Activated T-helper 2 cell treated with anti-CD3 and anti-CD28 coated beads, Interferon-gamma antibody, Interleukin-2, Interleukin-4, amounts not matched to agents 10 μg/mL and 5 μg/mL and 100 μg/mL, durations not matched to agents 14 hours and 24 hours and 36 hours (primary cell): ENCODE measurements at regions not wholly inside any gene's neighbourhood (a gene's known extent, or its start where the extent isn't known, plus 50 kb on each side); places are given as distances from the start of the nearest gene placed in this dataset.
"Not testable (repeated sequence)": the region's sequence is repeated elsewhere in the genome, so short reads cannot be mapped to it uniquely, and the experiment has no call there.

ENCODE experiments used
- DNase-seq: peaks from one replicate; pipeline ENCODE4 v3.0.0; 2021; ENCODE audit warnings: low spot score
- H3K27ac Mint-ChIP-seq: one replicate; pipeline ENCODE4 v1.8.0; 2021; ENCODE audit warnings: mixed read lengths
- H3K27me3 Mint-ChIP-seq: one replicate; pipeline ENCODE4 v1.8.0; 2021; ENCODE audit warnings: low read depth, mixed read lengths
- H3K36me3 Mint-ChIP-seq: one replicate; pipeline ENCODE4 v1.8.0; 2021; ENCODE audit warnings: low read depth, mixed read lengths
- H3K4me1 Mint-ChIP-seq: one replicate; pipeline ENCODE4 v1.8.0; 2021; ENCODE audit warnings: low read depth, mixed read lengths
- H3K4me3 Mint-ChIP-seq: one replicate; pipeline ENCODE4 v1.8.0; 2021; ENCODE audit warnings: low read depth, mild to moderate bottlenecking, moderate library complexity, mixed read lengths
- H3K9me3 Mint-ChIP-seq: one replicate; pipeline ENCODE4 v1.8.0; 2021; ENCODE audit warnings: mixed read lengths
- intact Hi-C: fragments of 100-400 bp; cut with micrococcal nuclease; formaldehyde crosslinking; loops from one replicate; pipeline ENCODE4 v1.15.1; 2023

DNA sequence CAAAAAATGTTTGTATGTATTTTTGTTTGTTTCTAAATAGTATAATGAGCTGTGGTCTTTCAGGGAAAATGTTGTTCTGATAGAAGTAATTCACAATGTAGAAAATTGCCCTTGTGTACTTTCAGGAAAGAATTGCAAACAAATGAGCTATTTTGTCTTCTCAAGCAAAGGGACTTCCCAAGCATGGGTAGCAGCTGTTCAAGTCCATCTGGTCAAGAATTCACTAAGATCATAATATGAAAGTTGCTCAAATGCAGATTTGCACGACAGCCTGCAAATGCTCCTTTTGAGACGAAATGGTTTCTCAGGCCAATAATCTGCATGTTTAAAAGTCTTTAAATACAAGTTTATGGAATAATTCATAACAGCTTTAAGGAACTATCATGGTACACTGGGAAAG is 51.9 kb upstream of the HNMT start:
- Mint-ChIP-seq H3K36me3 (no peaks in the 10 kb centered on the region), H3K9me3 (no peaks in the 10 kb centered on the region), H3K27ac (no peak overlapping the region), H3K27me3 (no peaks in the 10 kb centered on the region), H3K4me1 (no peaks in the 10 kb centered on the region), H3K4me3 (no peak overlapping the region)
- intact Hi-C loops, result loop anchor here (5.0 kb wide), 1 partner anchor 915 kb away; no protein-coding TSS in a partner anchor
- DNase-seq, result no peak

DNA sequence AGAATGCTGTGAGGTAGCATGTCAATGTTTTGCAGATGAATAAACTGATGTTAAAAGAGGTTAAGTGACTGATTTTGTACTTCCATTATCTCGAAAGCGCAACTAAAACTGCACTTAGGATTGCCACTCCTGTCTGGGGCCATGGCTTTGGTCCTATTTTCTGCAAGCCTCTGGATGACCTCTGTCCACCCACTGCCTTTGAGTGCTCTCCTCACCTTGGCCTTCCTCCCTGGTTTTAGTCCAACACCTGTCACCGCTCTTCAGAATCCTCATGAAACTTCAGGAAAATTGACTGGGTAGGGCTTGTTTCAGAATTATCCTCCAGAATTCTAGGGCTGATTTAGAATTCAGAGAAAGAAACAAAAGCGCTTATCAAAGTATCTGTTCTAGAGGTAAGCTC is 51.1 kb upstream of the HNMT start:
- Mint-ChIP-seq H3K36me3 (no peaks in the 10 kb centered on the region), H3K27ac (no peak overlapping the region), H3K27me3 (no peaks in the 10 kb centered on the region), H3K4me1 (no peaks in the 10 kb centered on the region), H3K9me3 (no peaks in the 10 kb centered on the region), H3K4me3 (no peak overlapping the region)
- intact Hi-C loops, result loop anchor here (5.0 kb wide), 1 partner anchor 914 kb away; no protein-coding TSS in a partner anchor
- DNase-seq, result no peak

DNA sequence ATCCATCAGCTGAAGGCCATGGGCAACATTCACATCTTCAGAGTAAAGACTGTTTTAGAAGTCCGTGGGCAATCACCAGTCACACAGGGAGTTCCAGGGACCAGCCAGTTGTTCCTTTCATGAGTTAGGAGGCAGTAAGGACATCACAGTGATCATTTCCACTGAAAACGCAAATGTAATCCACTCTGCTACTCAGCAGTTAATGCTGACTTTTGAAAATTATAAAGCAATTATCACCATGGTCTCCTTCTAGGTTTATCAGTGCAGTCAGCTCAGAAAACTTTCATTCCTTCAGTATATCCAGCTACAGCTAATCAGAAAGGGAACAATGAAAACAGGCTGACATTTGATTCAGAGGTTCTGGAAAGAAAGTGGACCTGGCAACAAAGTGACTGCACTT is 50.6 kb upstream of the HNMT start:
- H3K27ac Mint-ChIP-seq, DNase-seq, H3K4me3 Mint-ChIP-seq, H3K36me3 Mint-ChIP-seq, H3K27me3 Mint-ChIP-seq, H3K4me1 Mint-ChIP-seq, H3K9me3 Mint-ChIP-seq: not testable (repeated sequence)
- intact Hi-C loops, result loop anchor here (5.0 kb wide), 1 partner anchor 914 kb away; no protein-coding TSS in a partner anchor
